Gastroesophageal sphincter (tissue), 4 donors: ENCODE measurements at regions not wholly inside any gene's neighbourhood (a gene's known extent, or its start where the extent isn't known, plus 50 kb on each side); places are given as distances from the start of the nearest gene placed in this dataset.

Experiments
- ATAC-seq: fragments of 150-250 bp; one replicate; pipeline ENCODE4 v1.9.1; 2016; ENCODE audit warnings: mild to moderate bottlenecking, moderate library complexity
- H3K27ac ChIP-seq, 4 donors: fragments of 200-600 bp; sonication (generic) in 3 of 4; 1 replicate in 3 of 4; 2 replicates in 1 of 4; pipeline ENCODE4 v1.5.1; 2016 to 2019
- H3K27me3 ChIP-seq: fragments of 200-600 bp; sonication (generic); one replicate; pipeline ENCODE4 v1.5.1; 2019
- H3K36me3 ChIP-seq, 2 donors: fragments of 200-600 bp; sonication (generic); one replicate each; pipeline ENCODE4 v1.5.1; 2019; ENCODE audit warnings: control low read depth in 1 of 2
- H3K4me1 ChIP-seq, 3 donors: fragments of 200-600 bp; sonication (generic); 1 replicate in 2 of 3; 2 replicates in 1 of 3; pipeline ENCODE4 v1.5.1; 2016 to 2019; ENCODE audit warnings: control low read depth in 2 of 3
- H3K4me3 ChIP-seq, 2 donors: fragments of 200-600 bp; sonication (generic); one replicate each; pipeline ENCODE4 v1.5.1; 2019; ENCODE audit warnings: mild to moderate bottlenecking in 1 of 2, moderate library complexity in 1 of 2
- H3K9me3 ChIP-seq, 3 donors: fragments of 200-600 bp; sonication (generic); one replicate each; pipeline ENCODE4 v1.5.1; 2017 to 2019; ENCODE audit warnings: control low read depth in 2 of 3
- EP300 ChIP-seq: sonication (generic); formaldehyde crosslinking; IDR thresholded peaks from one replicate; pipeline ENCODE4 v1.6.1; 2017; ENCODE audit warnings: antibody characterized with exemption, mild to moderate bottlenecking
- POLR2A ChIP-seq, 2 donors: fragments of 450-650 bp; IDR thresholded peaks; one replicate each; pipeline ENCODE4 v1.6.1; 2017; ENCODE audit warnings: antibody characterized with exemption in 2 of 2, mild to moderate bottlenecking in 2 of 2, moderate library complexity in 1 of 2
- POLR2AphosphoS5 ChIP-seq: sonication (generic); formaldehyde crosslinking; IDR thresholded peaks from one replicate; pipeline ENCODE4 v1.6.1; 2017; ENCODE audit warnings: antibody characterized with exemption
- WGBS, 2 donors: methylation state at CpG; one replicate each; pipeline ENCODE4 v1.1.5; 2018; ENCODE audit warnings: low coverage in 1 of 2; 5-methylcytosine and 5-hydroxymethylcytosine counted together
- TF ChIP-seq, protein P1 (sequence below), 4 experiments: fragments of 200-600 bp in 2 of 4; fragments of 450-650 bp in 2 of 4; sonication (generic) in 1 of 4; IDR thresholded peaks; one replicate each; pipeline ENCODE4 v1.5.1; 2017 to 2019; ENCODE audit warnings: antibody characterized with exemption in 4 of 4, mild to moderate bottlenecking in 2 of 4, moderate library complexity in 2 of 4

DNA sequence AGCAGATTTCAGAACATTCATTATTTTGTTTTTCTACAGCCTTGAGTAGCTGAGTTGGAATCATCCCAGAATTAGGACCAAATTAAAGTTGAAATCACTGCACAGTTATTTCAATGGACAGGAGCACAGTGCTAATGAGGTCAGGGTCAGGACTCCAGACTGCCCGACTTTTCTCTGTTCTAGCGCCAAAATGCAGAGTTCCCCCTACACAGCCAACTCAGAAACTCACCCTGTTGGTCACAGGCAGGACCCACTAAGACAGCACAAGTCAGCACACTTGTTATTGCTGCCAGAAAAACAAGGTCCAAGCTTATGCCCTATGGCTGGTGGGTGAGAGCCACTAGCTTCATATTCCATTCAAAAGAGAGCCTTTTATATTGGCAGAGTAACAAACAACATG, 198.1 kb upstream of the KRR1 start:
- H3K27me3 ChIP-seq, result no peaks in the 10 kb centered on the region
- TF ChIP-seq POLR2A (IDR thresholded peaks at IDR 0.05) (no peak), EP300 (no peak), POLR2AphosphoS5 (no peak)
- TF ChIP-seq, protein P1, sequence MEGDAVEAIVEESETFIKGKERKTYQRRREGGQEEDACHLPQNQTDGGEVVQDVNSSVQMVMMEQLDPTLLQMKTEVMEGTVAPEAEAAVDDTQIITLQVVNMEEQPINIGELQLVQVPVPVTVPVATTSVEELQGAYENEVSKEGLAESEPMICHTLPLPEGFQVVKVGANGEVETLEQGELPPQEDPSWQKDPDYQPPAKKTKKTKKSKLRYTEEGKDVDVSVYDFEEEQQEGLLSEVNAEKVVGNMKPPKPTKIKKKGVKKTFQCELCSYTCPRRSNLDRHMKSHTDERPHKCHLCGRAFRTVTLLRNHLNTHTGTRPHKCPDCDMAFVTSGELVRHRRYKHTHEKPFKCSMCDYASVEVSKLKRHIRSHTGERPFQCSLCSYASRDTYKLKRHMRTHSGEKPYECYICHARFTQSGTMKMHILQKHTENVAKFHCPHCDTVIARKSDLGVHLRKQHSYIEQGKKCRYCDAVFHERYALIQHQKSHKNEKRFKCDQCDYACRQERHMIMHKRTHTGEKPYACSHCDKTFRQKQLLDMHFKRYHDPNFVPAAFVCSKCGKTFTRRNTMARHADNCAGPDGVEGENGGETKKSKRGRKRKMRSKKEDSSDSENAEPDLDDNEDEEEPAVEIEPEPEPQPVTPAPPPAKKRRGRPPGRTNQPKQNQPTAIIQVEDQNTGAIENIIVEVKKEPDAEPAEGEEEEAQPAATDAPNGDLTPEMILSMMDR (IDR thresholded peaks at IDR 0.05), result no peak
- ATAC-seq, result no peak
- H3K36me3 ChIP-seq, result no peaks in the 10 kb centered on the region
- H3K27ac ChIP-seq, result no peak overlapping the region
- peaks cover 3 to 33% (median 10%) of the 10 kb centered on the region in 3 donors for H3K4me1 ChIP-seq
- WGBS, 2 donors, result 33 to 67% methylated on average over 2 of the region's 2 CpGs
- no peaks in the 10 kb centered on the region for H3K9me3 ChIP-seq
- no peak overlapping the region for H3K4me3 ChIP-seq

DNA sequence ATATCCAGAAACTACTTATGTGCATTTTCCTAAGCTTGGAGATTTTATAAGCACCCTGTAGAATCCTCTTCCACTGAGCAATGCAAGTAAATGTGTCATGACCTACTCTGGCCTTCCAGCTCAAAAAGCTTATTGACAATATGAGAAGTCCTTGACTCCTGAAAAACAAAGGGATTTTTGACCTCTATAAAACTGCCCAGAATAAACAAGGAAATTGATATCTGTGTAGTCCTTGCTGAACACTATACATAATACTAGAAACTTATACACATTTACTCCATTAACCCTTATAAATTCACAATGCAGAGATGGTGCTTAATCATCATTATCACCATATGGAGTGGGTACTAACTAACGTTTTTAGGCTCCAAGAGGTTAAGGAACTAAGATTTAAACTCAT, 197.4 kb upstream of the KRR1 start:
- 73 to 92% methylated on average over 1 of the region's 1 CpG for WGBS, 2 donors
- no peak overlapping the region for H3K27ac ChIP-seq
- no peaks in the 10 kb centered on the region for H3K27me3 ChIP-seq
- peaks cover 3 to 33% (median 10%) of the 10 kb centered on the region in 3 donors for H3K4me1 ChIP-seq
- no peak overlapping the region for H3K4me3 ChIP-seq
- H3K36me3 ChIP-seq, result no peaks in the 10 kb centered on the region
- ATAC-seq, result no peak
- no peaks in the 10 kb centered on the region for H3K9me3 ChIP-seq
- TF ChIP-seq, protein P1 (IDR thresholded peaks at IDR 0.05), result no peak
- no peak for TF ChIP-seq POLR2A (IDR thresholded peaks at IDR 0.05)
- no peak for TF ChIP-seq POLR2AphosphoS5
- no peak for TF ChIP-seq EP300

DNA sequence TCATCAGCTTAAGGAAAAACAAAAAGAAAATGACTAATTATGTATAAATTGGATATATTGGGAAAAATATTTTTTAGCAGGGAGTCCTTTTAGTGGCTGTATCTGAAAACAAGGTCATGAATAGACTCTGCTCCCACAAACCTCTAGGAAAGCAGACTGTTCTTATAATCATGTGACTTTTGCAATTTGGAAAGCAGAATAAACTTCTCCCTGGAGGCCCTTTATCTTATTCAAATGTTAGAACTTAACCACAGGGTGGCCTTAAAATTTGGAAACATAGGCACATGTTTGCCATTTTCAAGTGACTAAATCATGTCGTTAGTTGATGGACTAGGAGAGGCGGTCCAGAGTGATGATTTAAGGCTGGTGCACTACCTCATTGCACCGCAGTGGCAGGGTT, 196.6 kb upstream of the KRR1 start:
- Histone ChIP-seq H3K27me3 (no peaks in the 10 kb centered on the region), H3K4me1 (peaks cover 3 to 33% (median 10%) of the 10 kb centered on the region in 3 donors), H3K4me3 (no peak overlapping the region), H3K9me3 (no peaks in the 10 kb centered on the region), H3K36me3 (no peaks in the 10 kb centered on the region), H3K27ac (no peak overlapping the region)
- ATAC-seq, result no peak
- 87% methylated on average over 3 of the region's 3 CpGs; no CpG with 5 or more reads in 1 of the 2 donors for WGBS, 2 donors
- TF ChIP-seq POLR2A (IDR thresholded peaks at IDR 0.05) (no peak), POLR2AphosphoS5 (no peak), EP300 (no peak)
- TF ChIP-seq, protein P1 (IDR thresholded peaks at IDR 0.05), result no peak

DNA sequence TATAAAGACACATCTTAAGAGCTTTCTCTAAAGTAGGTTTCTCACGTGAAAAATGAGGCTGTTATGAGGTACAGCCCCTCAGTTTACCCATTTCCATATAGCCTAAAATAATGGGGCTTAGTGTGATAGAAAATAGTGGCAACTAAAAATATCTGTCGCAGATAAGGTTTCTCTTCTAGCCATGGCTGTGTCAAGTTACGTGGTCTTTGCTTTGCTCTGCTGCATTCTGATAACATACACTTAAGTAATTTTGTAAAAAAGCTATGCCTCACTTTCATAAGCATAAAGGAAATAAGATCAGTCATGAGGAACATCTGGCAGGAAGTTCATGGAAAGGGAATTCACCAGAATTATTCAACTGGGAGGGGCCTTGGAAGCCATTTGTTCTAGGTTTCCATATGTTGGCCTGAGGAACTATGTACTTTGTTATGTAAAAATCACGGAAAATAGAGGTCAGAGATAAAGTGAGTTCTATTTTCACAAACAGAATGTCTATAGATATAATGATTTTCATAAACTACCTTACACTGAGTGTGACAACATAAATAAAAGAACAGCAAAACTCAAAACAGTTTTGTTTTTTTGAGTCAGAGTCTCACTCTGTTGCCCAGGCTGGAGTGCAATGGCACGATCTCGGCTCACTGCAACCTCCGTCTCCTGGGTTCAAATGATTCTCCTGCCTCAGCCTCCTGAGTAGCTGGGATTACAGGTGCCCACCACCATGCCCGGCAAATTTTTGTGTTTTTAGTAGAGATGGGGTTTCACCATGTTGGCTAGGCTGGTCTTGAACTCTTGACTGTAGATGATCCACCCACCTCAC, 195.6 kb upstream of the KRR1 start:
- no peak for ATAC-seq
- WGBS, 2 donors, result 53 to 76% methylated on average over 7 to 8 of the region's 8 CpGs
- Histone ChIP-seq H3K27ac (peak overlapping the region in 1 of 4 donors; percentile 27), H3K4me1 (peaks cover 3 to 23% (median 10%) of the 10 kb centered on the region in 3 donors), H3K4me3 (no peak overlapping the region), H3K27me3 (no peaks in the 10 kb centered on the region), H3K9me3 (no peaks in the 10 kb centered on the region), H3K36me3 (no peaks in the 10 kb centered on the region)
- TF ChIP-seq EP300, result no peak
- TF ChIP-seq POLR2AphosphoS5, result no peak
- no peak for TF ChIP-seq POLR2A (IDR thresholded peaks at IDR 0.05)
- TF ChIP-seq, protein P1 (IDR thresholded peaks at IDR 0.05), result no peak
